Activated CD8-positive, alpha-beta T cell treated with anti-CD3 and anti-CD28 coated beads, Interleukin-2, amount 10 ng/mL, durations not matched to agents 7 days and 5 days (primary cell): ENCODE measurements at regions not wholly inside any gene's neighbourhood (a gene's known extent, or its start where the extent isn't known, plus 50 kb on each side); places are given as distances from the start of the nearest gene placed in this dataset.

ENCODE experiments used
- ATAC-seq: fragments of 150-1000 bp; cut with Tn5 transposase; one replicate; pipeline ENCODE4 v1.10.0; 2021; ENCODE audit warnings: moderate library complexity
- CTCF ChIA-PET: fragments of 350-600 bp; sonication (Branson Sonifier 250); formaldehyde crosslinking; loops from one replicate; lab custom pipeline; 2021; ENCODE audit warnings: antibody characterized with exemption; lab: Charles Lee
- POLR2A ChIA-PET: fragments of 350-600 bp; sonication (Branson Sonifier 250); formaldehyde crosslinking; loops from one replicate; lab custom pipeline; 2021; ENCODE audit warnings: antibody characterized with exemption; lab: Charles Lee
- DNase-seq: peaks from one replicate; pipeline ENCODE4 v3.0.0-alpha.2; 2020
- H3K27ac Mint-ChIP-seq: one replicate; pipeline ENCODE4 v1.8.0; 2021; ENCODE audit warnings: mild to moderate bottlenecking, mixed read lengths
- H3K27me3 Mint-ChIP-seq: one replicate; pipeline ENCODE4 v1.8.0; 2021; ENCODE audit warnings: low read depth, mixed read lengths
- H3K36me3 Mint-ChIP-seq: one replicate; pipeline ENCODE4 v1.8.0; 2021; ENCODE audit warnings: low read depth, mixed read lengths
- H3K4me1 Mint-ChIP-seq: one replicate; pipeline ENCODE4 v1.8.0; 2021; ENCODE audit warnings: low read depth, mixed read lengths
- H3K4me3 Mint-ChIP-seq: one replicate; pipeline ENCODE4 v1.8.0; 2021; ENCODE audit warnings: mild to moderate bottlenecking, mixed read lengths
- H3K9me3 Mint-ChIP-seq: one replicate; pipeline ENCODE4 v1.8.0; 2022; ENCODE audit warnings: mixed read lengths; ENCODE audit not compliant: insufficient read depth

GRCh38 chr18:51727780-51728179 is 530.3 kb upstream of the MEX3C start:
- Mint-ChIP-seq H3K4me3 (no peak overlapping the region), H3K9me3 (no peaks in the 10 kb centered on the region), H3K27me3 (no peaks in the 10 kb centered on the region), H3K36me3 (no peaks in the 10 kb centered on the region), H3K27ac (no peak overlapping the region), H3K4me1 (no peaks in the 10 kb centered on the region)
- DNase-seq (no peak), ATAC-seq (no peak)
- ChIA-PET POLR2A (no interaction called here), CTCF (no interaction called here)

- Mint-ChIP-seq H3K4me3 (no peak overlapping the region), H3K4me1 (no peaks in the 10 kb centered on the region), H3K36me3 (no peaks in the 10 kb centered on the region), H3K9me3 (no peaks in the 10 kb centered on the region), H3K27ac (no peak overlapping the region), H3K27me3 (no peaks in the 10 kb centered on the region)
- ATAC-seq, result no peak
- no peak for DNase-seq
- POLR2A ChIA-PET, result no interaction called here
- CTCF ChIA-PET, result no interaction called here
Measured at GRCh38 chr18:51731070-51731469, 533.6 kb upstream of the MEX3C start.

- ATAC-seq, result no peak
- DNase-seq, result no peak
- Mint-ChIP-seq H3K4me3 (no peak overlapping the region), H3K4me1 (no peaks in the 10 kb centered on the region), H3K27me3 (no peaks in the 10 kb centered on the region), H3K27ac (no peak overlapping the region), H3K36me3 (no peaks in the 10 kb centered on the region), H3K9me3 (no peaks in the 10 kb centered on the region)
- CTCF ChIA-PET, result no interaction called here
- POLR2A ChIA-PET, result no interaction called here
Measured at GRCh38 chr18:51734576-51734975, 537.1 kb upstream of the MEX3C start.

- ChIA-PET CTCF (no interaction called here), POLR2A (no interaction called here)
- no peaks in the 10 kb centered on the region for H3K27me3 Mint-ChIP-seq
- no peak overlapping the region for H3K27ac Mint-ChIP-seq
- no peak overlapping the region for H3K4me3 Mint-ChIP-seq
- H3K4me1 Mint-ChIP-seq, result no peaks in the 10 kb centered on the region
- no peaks in the 10 kb centered on the region for H3K9me3 Mint-ChIP-seq
- DNase-seq (no peak), ATAC-seq (no peak)
- H3K36me3 Mint-ChIP-seq, result no peaks in the 10 kb centered on the region
Measured at GRCh38 chr18:51739044-51739666, 541.7 kb upstream of the MEX3C start.

- Mint-ChIP-seq H3K27ac (no peak overlapping the region), H3K4me1 (no peaks in the 10 kb centered on the region), H3K9me3 (no peaks in the 10 kb centered on the region), H3K27me3 (no peaks in the 10 kb centered on the region), H3K4me3 (no peak overlapping the region), H3K36me3 (no peaks in the 10 kb centered on the region)
- DNase-seq, result no peak
- ATAC-seq, result no peak
- ChIA-PET CTCF (no interaction called here), POLR2A (no interaction called here)
Measured at GRCh38 chr18:51751901-51752300, 554.4 kb upstream of the MEX3C start.

- CTCF ChIA-PET, result no interaction called here
- Mint-ChIP-seq H3K36me3 (no peaks in the 10 kb centered on the region), H3K4me1 (no peaks in the 10 kb centered on the region), H3K27me3 (no peaks in the 10 kb centered on the region), H3K27ac (no peak overlapping the region), H3K9me3 (no peaks in the 10 kb centered on the region), H3K4me3 (no peak overlapping the region)
- POLR2A ChIA-PET, result no interaction called here
- DNase-seq (no peak), ATAC-seq (no peak)
Measured at GRCh38 chr18:51753365-51754057, 556.0 kb upstream of the MEX3C start.

GRCh38 chr18:51754566-51754965 is 557.1 kb upstream of the MEX3C start:
- H3K4me3 Mint-ChIP-seq, result no peak overlapping the region
- POLR2A ChIA-PET, result no interaction called here
- no peaks in the 10 kb centered on the region for H3K27me3 Mint-ChIP-seq

GRCh38 chr18:51757255-51757924 is 559.9 kb upstream of the MEX3C start:
- ATAC-seq (no peak), DNase-seq (no peak)
- H3K27me3 Mint-ChIP-seq, result no peaks in the 10 kb centered on the region
- ChIA-PET CTCF (interaction anchor here (0.5 kb wide), 1 partner anchor 367 kb away, joined by 3 read pairs; no protein-coding TSS in a partner anchor), POLR2A (no interaction called here)
- H3K4me1 Mint-ChIP-seq, result no peaks in the 10 kb centered on the region
- H3K36me3 Mint-ChIP-seq, result no peaks in the 10 kb centered on the region
- no peak overlapping the region for H3K4me3 Mint-ChIP-seq
- H3K27ac Mint-ChIP-seq, result no peak overlapping the region
- H3K9me3 Mint-ChIP-seq, result no peaks in the 10 kb centered on the region

More at GRCh38 chr18:51754566-51754965, 557.1 kb upstream of the MEX3C start:
- no peaks in the 10 kb centered on the region for H3K4me1 Mint-ChIP-seq
- DNase-seq, result no peak
- no peak for ATAC-seq
- no peak overlapping the region for H3K27ac Mint-ChIP-seq
- no peaks in the 10 kb centered on the region for H3K9me3 Mint-ChIP-seq
- no peaks in the 10 kb centered on the region for H3K36me3 Mint-ChIP-seq
- CTCF ChIA-PET, result no interaction called here

GRCh38 chr18:51762373-51762772 is 564.9 kb upstream of the MEX3C start:
- H3K27me3 Mint-ChIP-seq, result no peaks in the 10 kb centered on the region
- CTCF ChIA-PET, result no interaction called here
- DNase-seq (no peak), ATAC-seq (no peak)
- H3K4me3 Mint-ChIP-seq, result no peak overlapping the region
- H3K9me3 Mint-ChIP-seq, result no peaks in the 10 kb centered on the region
- H3K27ac Mint-ChIP-seq, result no peak overlapping the region
- H3K4me1 Mint-ChIP-seq, result no peaks in the 10 kb centered on the region
- H3K36me3 Mint-ChIP-seq, result no peaks in the 10 kb centered on the region
- POLR2A ChIA-PET, result no interaction called here

GRCh38 chr18:51765606-51766360 is 568.3 kb upstream of the MEX3C start:
- Mint-ChIP-seq H3K4me1 (no peaks in the 10 kb centered on the region), H3K36me3 (no peaks in the 10 kb centered on the region), H3K9me3 (no peaks in the 10 kb centered on the region), H3K4me3 (no peak overlapping the region), H3K27ac (no peak overlapping the region), H3K27me3 (no peaks in the 10 kb centered on the region)
- no peak for ATAC-seq
- CTCF ChIA-PET, result no interaction called here
- DNase-seq, result no peak
- POLR2A ChIA-PET, result no interaction called here

GRCh38 chr18:51767293-51767692 is 569.8 kb upstream of the MEX3C start:
- Mint-ChIP-seq H3K27me3 (no peaks in the 10 kb centered on the region), H3K4me3 (no peak overlapping the region), H3K36me3 (no peaks in the 10 kb centered on the region), H3K4me1 (no peaks in the 10 kb centered on the region), H3K9me3 (no peaks in the 10 kb centered on the region), H3K27ac (no peak overlapping the region)
- ChIA-PET CTCF (no interaction called here), POLR2A (no interaction called here)
- DNase-seq (no peak), ATAC-seq (no peak)

- no peak for DNase-seq
- Mint-ChIP-seq H3K4me1 (no peaks in the 10 kb centered on the region), H3K4me3 (no peak overlapping the region), H3K9me3 (peaks cover 4% of the 10 kb centered on the region), H3K27ac (no peak overlapping the region), H3K27me3 (no peaks in the 10 kb centered on the region), H3K36me3 (no peaks in the 10 kb centered on the region)
- ChIA-PET POLR2A (no interaction called here), CTCF (no interaction called here)
- ATAC-seq, result no peak
Measured at GRCh38 chr18:51778115-51778514, 561.9 kb upstream of the DCC start.
